ENCODE measurements at regions not wholly inside any gene's neighbourhood (a gene's known extent, or its start where the extent isn't known, plus 50 kb on each side); places are given as distances from the start of the nearest gene placed in this dataset.
A peak's percentile ranks its signal among the peaks of the same experiment; 100 is the strongest.

DNA sequence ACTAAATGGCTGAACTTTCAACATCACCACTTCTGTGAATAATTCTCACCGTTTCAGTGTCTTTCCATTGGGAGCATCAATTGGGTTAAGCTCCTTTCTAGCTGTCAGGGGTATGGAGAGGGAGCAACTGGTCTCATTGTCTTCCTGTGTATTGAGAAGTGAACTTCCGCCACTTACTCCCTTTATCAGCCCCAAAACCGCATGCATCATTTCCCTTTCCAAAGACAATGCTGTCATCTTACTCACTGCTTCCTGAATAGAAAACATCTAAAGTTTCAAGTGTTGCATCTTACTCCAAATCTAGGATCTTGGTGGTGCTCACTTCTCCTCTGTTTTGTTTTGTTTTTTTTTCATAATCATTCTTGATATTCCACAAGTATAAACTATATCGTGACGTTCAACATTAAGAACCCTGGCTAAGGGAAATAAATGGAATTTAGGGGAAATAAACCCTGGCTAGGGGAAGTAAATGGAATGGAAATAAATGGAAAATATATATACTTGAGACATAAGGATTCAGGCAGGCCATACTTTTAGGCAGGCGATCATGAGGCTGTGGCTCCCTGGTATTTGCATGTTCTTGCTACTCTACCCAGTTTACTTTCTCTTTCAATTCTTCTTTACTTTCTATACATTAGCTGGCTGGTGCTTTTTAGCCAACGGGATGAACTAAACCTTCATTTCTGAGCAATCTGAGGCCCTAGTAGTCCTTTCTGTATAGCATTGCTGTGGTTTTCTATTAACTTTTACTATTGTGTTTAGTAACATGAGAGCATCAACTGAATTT is 371.9 kb downstream of the BMPER start:
- DNase-seq: no peak

DNA sequence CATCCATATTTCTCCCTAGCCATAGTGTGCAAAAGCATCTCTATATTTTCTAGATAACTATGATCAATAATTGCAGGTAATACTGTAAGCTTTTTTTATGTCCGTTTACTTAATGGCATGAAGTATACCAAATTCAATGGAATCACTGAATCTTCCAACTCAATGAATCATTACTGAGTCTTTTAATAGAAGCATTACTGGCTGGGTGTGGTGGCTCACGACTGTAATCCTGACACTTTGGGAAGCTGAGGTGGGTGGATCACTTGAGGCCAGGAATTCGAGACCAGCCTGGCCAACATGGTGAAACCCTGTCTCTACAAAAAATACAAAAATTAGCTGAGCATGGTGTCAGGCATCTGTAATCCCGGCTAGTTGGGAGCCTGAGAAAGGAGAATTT is 372.5 kb downstream of the BMPER start:
- DNase-seq: no peak

DNA sequence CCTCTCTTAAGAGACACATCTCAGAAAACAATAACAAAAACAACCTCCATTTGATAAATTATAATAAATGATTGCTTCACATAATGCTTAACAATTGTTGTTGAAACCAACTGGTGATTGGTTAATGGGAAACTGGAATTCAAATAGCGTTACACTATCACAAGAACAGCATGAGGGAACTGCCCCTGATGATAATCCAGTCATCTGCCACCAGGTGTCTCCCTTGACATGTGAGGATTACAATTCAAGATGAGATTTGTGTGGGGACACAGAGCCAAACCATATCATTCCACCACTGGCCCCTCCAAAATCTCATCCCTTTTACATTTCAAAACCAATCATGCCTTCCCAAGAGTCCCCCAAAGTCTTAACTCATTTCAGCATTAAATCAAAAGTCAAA is 375.9 kb downstream of the BMPER start:
- DNase-seq: no peak

DNA sequence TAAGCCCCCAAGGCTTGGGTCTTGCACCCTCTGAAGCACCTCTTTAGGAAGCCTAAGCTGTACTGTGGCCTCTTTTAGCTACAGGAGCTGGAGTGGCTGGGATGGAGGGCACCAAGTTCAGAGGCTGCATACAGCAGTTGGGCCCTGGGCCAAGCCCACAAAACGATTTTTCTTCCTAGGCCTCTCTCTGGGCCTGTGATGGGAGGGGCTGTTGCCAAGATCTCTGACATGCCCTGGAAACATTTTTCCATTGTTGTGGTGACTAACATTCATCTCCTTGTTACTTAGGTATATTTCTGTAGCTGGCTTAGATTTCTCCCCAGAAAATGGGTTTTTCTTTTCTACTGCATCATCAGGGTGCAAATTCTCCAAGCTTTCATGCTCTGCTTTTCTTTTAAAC is 375.7 kb upstream of the NPSR1 start:
- DNase-seq: no peak

DNA sequence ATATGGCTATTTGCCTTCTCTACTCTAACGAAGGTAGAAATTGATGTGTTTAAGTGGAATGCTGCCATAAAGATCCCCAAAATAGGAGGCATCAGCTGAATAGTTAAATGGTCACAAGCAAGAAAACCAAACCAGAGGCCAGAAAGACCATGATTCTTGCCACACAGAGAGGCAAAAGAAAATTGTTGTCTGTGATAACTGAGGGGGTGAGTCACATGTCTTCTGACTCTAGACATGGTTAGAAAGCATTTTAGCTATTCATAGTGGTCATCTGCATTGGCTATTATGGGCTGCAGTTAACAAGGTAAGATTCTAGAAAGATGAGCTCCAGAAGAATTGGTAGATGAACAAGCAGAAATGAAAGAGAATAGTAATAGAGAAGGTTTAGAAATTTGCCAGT is 361.4 kb upstream of the NPSR1 start:
- DNase-seq: no peak

DNA sequence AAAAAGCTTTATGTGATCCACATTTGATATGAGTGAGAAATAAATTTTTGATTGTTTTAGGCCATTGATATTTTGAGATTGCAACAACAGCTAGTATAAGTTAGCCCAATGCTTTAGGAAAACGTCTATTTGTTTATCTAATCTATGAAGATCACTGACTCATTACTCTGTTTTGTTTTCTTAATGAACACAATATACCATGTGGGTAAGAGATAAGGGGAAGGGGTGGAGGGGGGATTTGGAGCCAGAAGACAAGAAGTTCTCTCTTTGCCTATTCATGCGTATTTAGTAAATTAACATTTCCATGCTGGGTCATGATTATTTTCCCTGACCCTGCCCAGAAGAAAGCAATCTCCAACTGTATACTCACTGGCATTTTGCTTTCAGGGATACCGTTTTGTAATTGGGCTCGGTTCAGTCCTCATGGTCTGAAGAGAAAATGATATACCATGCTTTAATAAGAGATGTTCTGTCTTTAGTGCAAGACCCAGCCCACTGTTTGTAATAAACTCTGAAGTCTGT is 359.5 kb upstream of the NPSR1 start:
- no peak for DNase-seq

DNA sequence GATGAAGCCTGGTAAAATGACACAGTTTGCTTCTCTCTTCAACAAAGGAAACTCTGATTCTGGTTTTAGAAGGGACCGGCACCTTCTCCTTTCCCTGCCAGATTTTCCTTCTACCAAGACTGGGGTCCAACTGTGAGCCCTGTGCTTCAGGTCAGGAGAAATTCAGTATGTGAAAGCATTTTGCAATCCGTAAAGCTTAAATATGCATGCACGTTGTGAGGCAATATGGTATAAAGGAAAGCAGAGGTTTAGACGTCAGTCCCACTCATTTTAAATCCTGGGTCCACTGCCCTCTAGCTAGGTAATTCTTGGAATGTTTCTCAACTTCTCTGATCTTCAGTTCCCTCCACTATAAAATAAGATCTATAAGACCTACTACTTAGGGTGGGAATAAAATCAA is 359.0 kb upstream of the NPSR1 start:
- DNase-seq: no peak

DNA sequence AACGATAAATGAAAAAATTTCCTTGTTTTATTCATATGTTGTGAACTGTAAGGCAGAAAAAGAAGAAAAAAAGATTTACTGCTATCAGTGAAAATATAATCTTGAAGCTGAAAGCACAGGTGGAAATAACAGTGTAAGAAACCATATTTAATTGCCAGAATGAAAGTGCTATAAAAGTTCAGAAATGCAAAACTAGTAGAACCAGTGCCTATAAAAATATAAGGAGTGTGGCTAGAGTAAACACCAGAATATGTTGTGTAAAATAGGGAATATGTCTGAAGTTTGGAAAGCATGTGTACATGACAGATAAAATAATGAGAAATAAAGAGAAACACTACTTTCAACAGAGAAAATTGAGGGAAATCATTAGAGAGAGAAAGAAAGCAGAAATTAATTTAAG is 350.5 kb upstream of the NPSR1 start:
- no peak for DNase-seq

DNA sequence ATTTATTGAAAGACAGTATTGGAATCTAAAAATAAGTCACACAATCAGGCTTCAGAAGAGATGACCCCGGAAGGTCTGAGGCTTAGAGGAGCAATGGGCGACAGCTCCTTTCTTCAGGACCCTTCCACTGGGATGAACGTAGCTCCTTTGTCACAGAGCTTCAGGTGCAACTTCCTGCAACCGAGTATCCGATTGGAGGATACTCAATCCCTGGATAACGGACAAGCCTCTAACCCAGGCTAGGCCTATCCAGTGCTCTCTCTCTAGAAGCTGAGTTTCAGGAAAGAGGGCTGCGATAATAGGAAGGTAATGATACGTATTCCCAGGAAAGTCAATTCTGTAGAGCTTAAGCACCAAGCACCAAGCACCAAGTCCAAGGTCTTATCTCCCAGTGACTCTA is 349.4 kb upstream of the NPSR1 start:
- no peak for DNase-seq

DNA sequence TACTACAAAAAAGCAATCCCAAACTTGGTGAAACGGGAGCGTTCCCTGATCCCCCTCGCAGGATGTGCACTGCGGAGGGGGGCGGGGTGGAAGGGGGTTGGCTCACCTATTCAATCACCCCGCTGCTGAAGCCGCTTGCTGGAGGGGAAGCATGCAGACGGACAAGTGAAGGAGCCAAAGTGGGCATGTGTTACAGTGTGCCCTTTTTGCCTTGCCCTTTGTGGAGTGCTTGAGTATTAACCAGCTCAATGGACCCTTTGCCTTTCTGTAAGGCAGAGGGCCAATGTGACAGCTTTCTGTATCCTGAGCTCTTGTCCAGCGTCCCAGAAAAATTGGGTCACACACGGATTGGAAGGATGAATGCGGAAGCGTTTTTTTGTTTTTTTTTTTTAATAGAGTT is 348.9 kb upstream of the NPSR1 start:
- DNase-seq: no peak

DNA sequence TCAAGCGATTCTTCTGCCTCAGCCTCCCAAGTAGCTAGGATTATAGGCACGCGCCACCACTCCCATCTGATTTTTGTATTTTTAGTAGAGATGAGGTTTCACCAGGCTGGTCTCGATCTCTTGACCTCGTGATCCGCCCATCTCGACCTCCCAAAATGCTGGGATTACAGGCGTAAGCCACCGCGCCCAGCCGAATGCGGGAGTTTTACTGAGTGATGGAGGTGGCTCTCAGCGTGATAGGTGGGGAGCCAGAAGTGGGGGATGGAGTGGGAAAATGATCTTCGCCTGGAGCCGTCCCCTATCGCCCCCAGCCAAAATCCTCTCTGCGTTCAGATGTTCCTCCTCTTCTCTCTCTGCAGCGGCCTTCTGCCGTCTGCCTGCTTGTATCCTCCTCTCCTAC is 348.4 kb upstream of the NPSR1 start:
- DNase-seq: no peak

DNA sequence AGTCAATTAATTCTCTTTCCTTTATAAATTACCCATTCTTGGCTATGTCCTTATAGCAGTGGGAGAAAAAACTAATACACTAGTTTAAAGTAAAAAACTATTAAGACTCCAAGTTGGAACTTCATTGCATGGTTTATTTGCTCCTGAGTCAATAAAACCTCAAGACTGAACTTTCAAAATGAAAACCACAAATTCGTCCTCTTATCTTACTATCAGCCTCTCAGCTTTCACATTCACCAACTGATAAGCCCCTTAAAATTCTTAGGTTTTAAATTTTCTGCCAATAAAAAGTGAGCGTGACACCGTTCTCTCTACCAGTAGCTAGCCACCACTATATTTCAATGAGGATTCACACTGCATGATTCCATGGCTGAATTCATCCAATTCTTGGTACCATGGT is 346.4 kb upstream of the NPSR1 start:
- DNase-seq: no peak

DNA sequence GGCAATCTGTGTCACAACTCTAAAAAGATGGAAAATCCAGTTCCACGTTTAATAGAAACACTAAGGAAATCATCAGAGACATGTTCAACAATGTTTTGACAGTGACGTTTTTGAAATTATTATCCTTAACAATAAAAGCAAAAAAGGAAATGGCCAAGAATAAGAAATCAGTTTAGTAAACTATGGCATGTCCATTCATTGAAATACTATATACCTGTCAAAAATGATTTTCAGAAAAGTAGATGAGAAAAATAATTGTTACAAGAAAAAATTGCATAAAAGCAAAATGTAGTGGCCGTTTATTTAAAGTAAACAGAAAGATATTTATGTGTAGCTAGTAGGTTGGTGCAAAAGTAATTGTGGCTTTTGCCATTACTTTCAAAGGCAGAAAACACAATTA is 345.4 kb upstream of the NPSR1 start:
- no peak for DNase-seq

DNA sequence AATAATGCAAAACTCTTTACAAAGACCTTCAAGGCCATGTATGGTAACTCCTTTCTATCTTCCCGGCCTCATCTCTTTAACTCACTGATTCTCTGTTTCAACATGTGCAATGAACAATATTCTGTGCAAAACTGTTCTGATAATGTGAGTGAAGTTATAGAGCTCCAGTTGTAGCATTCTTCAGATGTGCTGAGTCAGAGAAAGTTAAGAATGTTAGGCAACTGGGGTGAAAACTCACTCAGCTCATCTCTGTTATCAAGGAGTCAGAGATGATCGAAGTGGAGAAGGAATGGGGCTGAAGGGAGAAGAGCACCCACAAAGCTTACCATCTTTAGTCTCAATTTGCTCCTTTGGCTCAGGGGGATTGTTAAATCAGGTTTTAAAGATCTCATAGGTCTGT is 344.7 kb upstream of the NPSR1 start:
- no peak for DNase-seq

DNA sequence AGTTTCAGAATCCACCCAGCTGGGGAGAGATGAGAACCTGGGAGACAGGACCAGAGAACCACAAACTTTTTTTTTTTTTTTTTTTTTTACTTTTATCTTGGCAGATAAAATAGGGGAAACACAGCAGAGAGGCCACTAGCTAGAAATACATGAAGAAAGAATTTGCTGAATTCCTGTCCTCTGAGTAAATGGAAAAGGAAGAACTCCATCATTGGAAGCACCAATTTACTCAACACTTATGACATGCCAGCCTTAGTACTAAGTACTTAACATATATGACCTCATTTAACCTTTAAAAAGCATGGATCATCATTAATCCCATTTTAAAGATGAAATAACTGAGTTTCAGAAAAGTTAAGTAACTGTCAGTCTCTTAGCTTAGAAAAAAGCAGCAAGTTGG is 343.0 kb upstream of the NPSR1 start:
- no peak for DNase-seq

DNA sequence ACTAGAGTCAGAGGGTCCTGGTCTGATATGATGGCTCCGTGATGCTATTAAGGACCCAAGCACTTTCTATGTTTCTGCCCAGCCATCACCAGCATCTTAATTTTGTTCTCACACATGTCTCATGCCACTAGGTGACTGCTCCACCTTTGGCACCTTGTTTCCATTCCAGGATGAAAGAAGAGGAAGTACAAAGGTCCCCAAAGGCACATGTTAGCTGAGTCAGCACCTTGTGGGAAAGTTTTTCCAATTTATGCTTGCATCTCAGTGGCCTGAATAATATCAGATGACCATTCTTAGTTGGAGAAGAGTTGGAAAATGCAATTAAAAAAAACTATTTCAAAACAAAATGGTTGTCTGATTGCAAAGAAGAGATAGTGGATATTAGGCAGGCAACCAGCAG is 341.0 kb upstream of the NPSR1 start:
- no peak for DNase-seq

DNA sequence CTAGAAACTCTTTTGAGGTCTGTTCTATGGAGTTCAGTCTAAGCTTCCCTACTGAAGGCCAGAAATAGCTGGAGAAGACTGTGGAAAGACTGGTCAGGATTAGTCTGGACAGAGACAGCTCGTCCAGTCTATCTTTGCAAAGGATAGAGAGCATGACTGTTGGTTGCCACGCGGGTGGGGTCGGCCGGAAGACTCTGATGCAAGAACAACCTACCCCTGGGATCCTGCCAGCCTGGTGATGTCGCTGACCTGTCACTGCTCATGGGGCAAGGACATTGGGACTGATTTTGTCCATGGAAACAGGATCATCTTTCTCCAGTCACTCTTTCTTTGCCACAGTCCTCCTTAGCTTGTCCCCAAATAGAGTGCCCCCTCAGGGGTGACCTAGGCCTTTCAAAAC is 337.6 kb upstream of the NPSR1 start:
- no peak for DNase-seq

DNA sequence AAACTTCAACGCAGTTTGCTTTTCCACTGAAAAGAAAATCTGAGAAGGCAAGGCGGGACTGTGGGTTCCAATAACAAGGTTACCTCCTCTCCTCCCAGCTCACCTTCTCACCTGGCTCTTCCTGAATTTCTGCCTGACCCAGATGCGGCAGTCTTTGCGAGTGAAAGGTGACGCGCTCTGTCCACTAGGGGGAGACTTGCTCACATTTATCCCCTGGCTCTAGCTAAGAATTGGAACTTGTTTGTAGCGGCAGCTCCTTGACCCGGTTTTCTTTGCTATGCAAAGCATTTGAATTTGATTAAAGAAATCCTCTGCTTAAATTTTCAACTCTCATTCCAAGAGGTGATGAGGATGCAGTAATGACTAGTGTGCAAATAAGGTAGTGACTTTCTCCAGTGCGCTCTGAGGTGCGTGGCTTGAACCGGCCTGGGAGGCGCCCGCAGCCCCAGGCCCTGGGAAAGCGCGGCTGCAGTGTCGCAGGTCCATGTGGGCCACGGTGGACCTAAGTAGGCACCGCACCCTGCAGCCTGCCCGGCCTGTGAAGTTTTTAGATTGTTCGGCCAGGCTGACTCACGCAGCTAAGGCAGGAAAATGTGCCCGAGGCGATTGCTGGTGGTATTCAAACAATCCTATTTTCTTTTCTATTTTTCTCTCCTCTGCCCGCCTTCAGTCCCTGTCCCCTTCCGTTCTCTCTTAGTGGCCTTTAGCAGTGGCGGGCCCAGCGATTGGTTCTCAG is 336.9 kb upstream of the NPSR1 start:
- DNase-seq: peak; percentile 40

DNA sequence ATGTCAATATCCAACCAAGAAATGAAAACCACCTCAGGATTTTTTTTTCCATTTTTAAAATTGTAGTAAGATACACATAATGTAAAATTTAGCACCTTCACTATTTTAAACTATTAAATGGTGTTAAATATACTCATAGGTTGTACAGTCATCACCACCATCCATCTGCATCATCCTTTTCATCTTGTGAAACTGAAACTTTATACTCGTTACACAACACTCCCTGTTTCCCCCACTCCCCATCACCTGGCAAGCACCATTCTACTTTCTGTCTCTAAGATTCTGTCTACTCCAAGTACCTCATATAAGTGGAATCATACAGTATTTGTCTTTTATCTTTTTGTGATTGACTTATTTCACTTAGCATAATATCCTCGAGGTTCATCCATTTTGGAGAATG is 335.2 kb upstream of the NPSR1 start:
- DNase-seq: no peak

DNA sequence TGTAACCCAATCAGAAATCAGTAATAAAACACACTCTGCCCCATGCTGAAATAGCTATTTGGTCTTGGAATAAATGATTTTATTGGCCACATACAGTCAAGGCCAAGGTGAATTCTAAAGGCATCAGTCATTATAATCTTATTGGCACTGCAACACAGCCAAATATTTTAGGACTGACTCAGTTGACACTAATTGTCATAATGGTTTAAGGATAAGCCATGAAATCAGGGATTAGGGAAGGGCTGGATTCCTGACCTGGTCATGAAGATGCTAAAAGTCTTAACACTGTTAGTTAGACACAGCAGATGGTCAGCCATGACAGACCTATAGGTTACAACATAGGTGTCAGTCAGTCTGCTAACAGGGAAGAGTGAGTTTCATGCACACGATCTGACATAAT is 330.3 kb upstream of the NPSR1 start:
- DNase-seq: no peak

DNA sequence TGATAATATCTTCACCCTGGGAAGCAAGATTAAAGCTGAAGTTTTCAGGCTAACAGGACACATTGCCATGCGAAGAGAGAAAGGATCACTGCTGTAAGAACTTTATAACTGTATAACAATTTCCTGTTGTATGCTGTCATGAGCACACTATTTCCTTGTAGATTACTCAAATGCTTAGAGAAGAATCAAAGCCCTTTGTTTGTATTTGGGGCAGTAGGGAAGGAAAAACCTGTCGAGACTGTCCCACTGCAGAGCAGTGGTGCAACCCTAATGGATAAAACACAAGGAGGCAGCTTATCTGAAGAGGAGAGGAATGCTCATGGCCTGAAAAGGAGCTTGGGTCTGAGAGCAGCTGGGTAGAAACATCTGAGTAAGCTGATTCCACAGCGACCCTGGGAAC is 327.7 kb upstream of the NPSR1 start:
- no peak for DNase-seq

DNA sequence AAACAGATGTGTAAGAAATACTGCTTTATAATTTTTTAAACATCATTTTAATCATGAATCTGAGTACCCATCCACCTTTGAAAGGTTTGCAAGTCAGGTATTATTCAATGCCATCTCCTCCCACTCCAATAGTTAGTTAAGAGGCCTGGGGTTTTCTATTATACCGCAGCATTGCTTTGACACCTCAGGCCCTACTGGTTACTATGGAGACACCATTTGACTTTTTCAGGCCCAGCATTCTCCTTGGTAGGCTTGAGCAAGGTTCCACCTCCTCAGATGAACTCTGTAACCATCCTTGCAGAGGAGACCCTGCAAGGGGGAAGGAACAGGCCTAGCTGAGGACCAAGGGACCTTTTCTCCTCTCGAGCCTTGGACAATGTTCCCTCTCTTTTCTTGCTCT is 326.9 kb upstream of the NPSR1 start:
- no peak for DNase-seq

DNA sequence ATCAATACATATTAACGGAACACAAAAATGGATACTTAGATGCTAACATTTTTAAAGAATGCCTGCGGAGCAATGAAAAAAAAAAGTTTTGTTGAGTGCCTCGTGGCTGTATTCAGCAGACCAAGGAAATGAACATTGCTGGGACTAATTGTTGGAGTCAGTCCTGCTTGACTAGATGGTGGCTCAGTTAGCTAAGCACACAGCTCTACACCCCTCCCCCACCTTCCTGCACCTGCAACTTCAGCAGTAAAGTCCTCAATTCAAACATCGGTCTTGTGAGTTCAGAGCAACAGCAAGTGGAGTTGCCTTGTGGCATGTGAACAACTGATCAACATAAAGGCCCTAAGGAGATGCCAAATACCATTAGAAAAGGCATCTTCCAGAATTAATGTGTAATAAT is 326.0 kb upstream of the NPSR1 start:
- no peak for DNase-seq

DNA sequence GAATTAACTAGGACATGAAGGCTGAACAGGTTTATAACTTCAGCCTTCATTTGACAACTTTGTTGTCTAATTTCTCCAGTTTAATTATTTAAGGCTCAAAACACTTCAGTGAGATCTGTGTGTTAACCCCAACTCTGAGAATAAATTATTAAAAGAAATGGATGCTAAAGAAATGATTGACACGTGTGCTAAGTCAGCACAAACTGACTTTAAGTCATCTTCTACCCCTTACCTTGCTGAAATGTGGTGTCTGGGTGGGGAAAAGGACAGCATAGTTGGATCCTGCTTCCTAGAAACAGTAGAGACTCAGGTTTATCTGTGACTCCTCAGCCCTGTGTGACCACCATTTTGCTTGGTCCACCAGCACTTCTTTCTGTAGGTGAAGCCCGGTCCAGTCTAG is 324.8 kb upstream of the NPSR1 start:
- DNase-seq: no peak

DNA sequence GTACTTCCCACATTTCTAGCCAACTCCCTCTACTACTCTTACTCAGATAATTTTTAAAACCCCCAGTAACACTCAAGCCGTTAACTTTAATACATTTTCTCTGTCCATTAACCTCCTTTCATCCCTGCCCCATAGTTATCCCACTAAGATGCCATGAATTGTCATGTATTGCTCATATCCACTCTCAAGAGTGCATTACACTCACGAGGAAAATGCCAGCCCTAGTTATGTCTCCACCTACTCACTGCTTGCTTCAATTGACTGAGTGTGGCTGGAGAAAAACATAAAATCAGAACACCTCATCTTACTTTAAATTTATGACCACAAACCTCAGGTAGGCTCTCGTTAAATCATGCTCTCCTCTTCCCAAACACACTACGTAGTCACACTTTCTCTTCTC is 324.1 kb upstream of the NPSR1 start:
- no peak for DNase-seq
